HUES64 (cell line): ENCODE measurements at regions not wholly inside any gene's neighbourhood (a gene's known extent, or its start where the extent isn't known, plus 50 kb on each side); places are given as distances from the start of the nearest gene placed in this dataset.

ENCODE experiments used
- H3K27ac ChIP-seq: 2 replicates; pipeline ENCODE4 v1.7.0; 2013; ENCODE audit warnings: low read depth, low read length, inconsistent platforms
- H3K27me3 ChIP-seq: 2 replicates; pipeline ENCODE4 v1.6.1; 2013; ENCODE audit warnings: mild to moderate bottlenecking, low read length; ENCODE audit not compliant: insufficient read depth
- H3K36me3 ChIP-seq: 2 replicates; pipeline ENCODE4 v1.6.1; 2013; ENCODE audit warnings: mild to moderate bottlenecking, low read length; ENCODE audit not compliant: insufficient read depth
- H3K4me1 ChIP-seq: 2 replicates; pipeline ENCODE4 v1.6.1; 2013; ENCODE audit warnings: mild to moderate bottlenecking, low read length, moderate library complexity; ENCODE audit not compliant: insufficient read depth
- H3K4me3 ChIP-seq: 2 replicates; pipeline ENCODE4 v1.5.1; 2013; ENCODE audit warnings: mild to moderate bottlenecking, low read length, moderate library complexity
- H3K9ac ChIP-seq: 2 replicates; pipeline ENCODE4 v1.6.1; 2013; ENCODE audit warnings: mild to moderate bottlenecking, low read depth, low read length
- H3K9me3 ChIP-seq: 2 replicates; pipeline ENCODE4 v1.6.1; 2013; ENCODE audit warnings: low read depth, low read length; ENCODE audit not compliant: insufficient read depth
- WGBS: fragments of 150-250, 120-280 bp; methylation state at CpG from one replicate; pipeline ENCODE4 v1.1.7; 2013; ENCODE audit warnings: missing lambda C conversion rate; 5-methylcytosine and 5-hydroxymethylcytosine counted together

DNA sequence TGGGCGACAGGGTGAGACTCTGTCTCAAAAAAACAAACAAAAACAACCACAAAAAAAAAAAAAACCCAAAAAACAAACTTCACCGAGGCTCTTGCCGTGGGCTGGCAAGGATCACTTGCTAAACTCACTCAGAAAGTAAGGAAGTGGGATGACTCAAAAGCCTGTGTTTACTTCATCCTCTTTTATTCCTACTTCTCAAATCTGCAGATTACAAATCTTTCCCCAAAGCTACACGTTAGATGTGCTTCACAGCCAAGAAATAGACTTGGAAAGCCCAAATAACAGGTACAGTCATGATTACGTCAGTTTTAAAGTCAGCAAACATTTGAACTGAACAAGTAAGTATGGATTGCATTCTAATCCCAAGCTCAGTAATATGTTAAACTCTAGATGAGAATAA is 359.3 kb downstream of the ADGRL2 start:
- H3K9ac ChIP-seq = no peak overlapping the region
- H3K4me3 ChIP-seq = no peak overlapping the region
- WGBS = 94% methylated on average over 5 of the region's 5 CpGs
- no peak overlapping the region for H3K27ac ChIP-seq
- H3K27me3 ChIP-seq = peaks cover 5% of the 10 kb centered on the region; the same call in 1 of the 2 replicates
- H3K4me1 ChIP-seq = peaks cover 7% of the 10 kb centered on the region
- H3K36me3 ChIP-seq = no peaks in the 10 kb centered on the region
- no peaks in the 10 kb centered on the region for H3K9me3 ChIP-seq

DNA sequence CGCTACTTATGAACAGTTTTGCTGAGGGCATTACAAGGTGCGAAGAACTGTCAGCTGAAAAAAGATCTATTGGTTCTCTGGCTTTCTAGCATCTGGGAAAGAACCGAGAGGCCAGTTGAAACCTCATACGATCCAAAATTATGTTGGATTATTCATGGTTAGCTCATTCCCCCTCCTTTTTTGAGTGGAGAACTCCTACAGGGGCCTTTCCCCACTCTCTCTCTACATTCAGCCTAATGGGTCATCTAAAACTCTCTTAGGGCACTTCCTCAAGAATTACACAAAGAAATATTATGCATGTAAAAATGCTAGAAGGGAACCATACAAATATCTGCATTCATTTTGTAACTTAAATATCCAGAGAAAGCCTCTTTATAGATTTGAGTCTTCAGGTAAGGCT is 358.2 kb downstream of the ADGRL2 start:
- Histone ChIP-seq H3K27me3 (peaks cover 6% of the 10 kb centered on the region; the same call in 1 of the 2 replicates), H3K4me3 (no peak overlapping the region), H3K36me3 (no peaks in the 10 kb centered on the region), H3K27ac (no peak overlapping the region), H3K9ac (no peak overlapping the region), H3K4me1 (peaks cover 17% of the 10 kb centered on the region), H3K9me3 (no peaks in the 10 kb centered on the region)
- WGBS = 98% methylated on average over 4 of the region's 4 CpGs

DNA sequence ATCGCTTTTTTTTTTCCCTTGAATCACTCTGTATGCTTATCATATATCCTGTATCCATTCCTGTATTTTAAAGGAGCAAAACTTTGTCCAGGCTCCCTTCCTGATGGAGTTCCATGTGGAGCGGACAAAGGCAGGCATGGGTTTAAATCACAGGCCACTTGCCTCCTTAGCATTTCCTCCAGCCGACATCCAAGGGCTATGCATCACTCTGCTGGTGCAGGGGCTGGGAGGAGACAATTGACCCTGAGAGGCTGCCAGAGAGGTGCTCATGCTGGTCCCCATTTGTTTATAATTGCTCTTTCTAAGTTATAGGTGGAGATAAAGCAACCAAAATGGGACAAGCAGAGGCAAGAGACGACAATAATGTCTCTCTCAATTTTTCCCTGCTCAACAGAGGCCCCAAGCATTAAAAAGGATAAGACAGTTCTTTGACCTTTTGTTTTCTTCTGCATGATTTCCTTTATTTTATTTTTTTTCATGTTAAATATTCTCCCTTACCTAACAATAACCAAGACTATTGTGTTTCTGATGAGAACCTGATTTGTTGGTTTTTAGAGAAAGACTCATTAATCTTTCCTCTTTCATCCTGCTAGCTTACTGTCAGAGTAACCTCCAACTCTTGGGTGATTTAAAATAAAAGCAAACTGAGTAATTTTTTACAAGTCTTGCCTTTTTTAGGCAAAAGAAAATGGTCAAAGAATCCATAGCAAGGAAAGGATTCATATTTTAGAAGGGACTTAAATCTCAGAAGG is 353.7 kb downstream of the ADGRL2 start:
- H3K4me1 ChIP-seq = peaks cover 19% of the 10 kb centered on the region
- H3K9me3 ChIP-seq = no peaks in the 10 kb centered on the region
- H3K9ac ChIP-seq = no peak overlapping the region
- WGBS = 62% methylated on average over 4 of the region's 4 CpGs
- peaks cover 6% of the 10 kb centered on the region; the same call in 1 of the 2 replicates for H3K27me3 ChIP-seq
- no peak overlapping the region for H3K27ac ChIP-seq
- H3K4me3 ChIP-seq = no peak overlapping the region
- no peaks in the 10 kb centered on the region for H3K36me3 ChIP-seq

DNA sequence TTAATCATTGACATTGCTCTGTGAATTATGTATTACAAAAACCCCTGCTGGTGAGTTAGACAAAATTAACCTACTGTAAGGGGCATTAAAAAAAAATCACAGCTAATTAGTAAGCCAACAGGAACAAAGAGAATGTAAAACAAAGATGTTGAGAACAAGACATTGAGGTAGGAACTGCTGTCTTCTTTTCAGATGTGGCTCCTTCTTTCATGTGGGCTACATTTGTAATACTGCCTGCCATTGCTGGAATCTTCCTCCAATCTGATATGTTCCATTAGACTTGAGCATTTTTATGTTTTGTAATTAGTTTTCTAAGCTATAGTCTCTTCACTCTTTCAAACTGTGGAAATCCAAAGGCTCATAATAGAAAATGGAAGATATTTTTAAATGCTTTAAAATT is 353.0 kb downstream of the ADGRL2 start:
- peaks cover 19% of the 10 kb centered on the region for H3K4me1 ChIP-seq
- peaks cover 6% of the 10 kb centered on the region; the same call in 1 of the 2 replicates for H3K27me3 ChIP-seq
- no peak overlapping the region for H3K27ac ChIP-seq

DNA sequence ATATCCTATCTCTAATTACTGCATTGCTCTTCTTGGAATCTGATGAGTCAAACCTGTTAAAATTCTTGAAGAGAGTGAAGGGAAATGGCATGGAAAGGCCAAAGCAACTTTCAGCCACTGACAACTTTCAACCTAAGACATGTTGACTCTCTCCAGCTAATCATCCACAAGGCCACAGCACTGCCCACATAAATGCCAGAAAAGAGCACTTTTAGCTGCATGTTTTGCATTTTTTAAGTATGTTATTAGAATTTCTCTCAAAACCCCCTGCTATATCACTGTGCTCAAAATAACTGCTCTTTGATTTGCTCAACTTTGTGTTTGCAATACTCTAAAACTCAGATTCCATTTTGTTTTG is 352.5 kb downstream of the ADGRL2 start:
- peaks cover 19% of the 10 kb centered on the region for H3K4me1 ChIP-seq
- peaks cover 6% of the 10 kb centered on the region; the same call in 1 of the 2 replicates for H3K27me3 ChIP-seq
- H3K36me3 ChIP-seq = no peaks in the 10 kb centered on the region
- H3K9me3 ChIP-seq = no peaks in the 10 kb centered on the region
- H3K4me3 ChIP-seq = no peak overlapping the region
- H3K27ac ChIP-seq = no peak overlapping the region
- H3K9ac ChIP-seq = no peak overlapping the region

More for the DNA sequence above, 353.0 kb downstream of the ADGRL2 start:
- no peaks in the 10 kb centered on the region for H3K36me3 ChIP-seq
- H3K9me3 ChIP-seq = no peaks in the 10 kb centered on the region
- no peak overlapping the region for H3K4me3 ChIP-seq
- H3K9ac ChIP-seq = no peak overlapping the region

DNA sequence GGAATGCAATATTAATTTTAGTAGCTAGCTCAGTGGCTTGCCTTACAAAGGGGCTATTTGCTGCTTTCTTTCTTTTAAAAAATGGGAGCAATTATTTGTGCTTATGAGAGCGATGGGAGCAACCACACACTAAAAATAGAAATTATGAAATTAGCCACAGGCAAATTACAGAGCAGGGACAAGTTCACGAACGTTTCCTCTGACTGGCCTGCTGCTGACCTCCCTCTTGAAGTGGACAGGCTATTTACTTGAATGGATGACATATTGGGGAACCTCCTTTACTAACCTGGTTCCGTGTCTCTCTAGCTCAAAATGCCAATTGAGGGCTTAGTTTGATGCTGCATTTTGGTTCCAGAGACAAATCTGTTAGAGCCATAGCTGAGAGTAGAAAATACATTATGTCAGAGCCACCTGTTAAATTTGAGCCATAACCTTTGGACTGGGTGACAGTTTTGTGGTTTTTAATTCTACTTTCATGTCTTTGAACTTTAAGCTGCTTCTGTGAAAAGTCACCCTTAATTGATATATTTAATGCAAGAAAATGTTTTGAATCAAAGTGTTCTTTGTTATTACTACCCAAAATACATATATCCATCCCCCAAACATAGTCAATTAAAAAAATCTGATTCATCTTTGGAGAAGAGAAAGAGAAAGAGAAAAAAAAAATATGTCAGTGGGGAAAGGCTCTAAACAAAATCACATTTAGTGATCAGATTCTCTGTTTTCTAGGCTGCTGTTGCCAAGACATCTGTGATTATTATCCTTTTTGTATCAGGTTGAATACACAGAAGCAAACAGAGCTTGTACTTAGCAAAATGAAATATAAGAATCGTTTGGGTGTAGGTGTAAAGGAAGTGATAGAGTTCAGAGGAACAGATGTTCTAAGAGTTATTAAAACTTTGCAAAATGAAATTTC is 351.9 kb downstream of the ADGRL2 start:
- no peak overlapping the region for H3K9ac ChIP-seq
- H3K27me3 ChIP-seq = peaks cover 6% of the 10 kb centered on the region; the same call in 1 of the 2 replicates
- WGBS = 96% methylated on average over 5 of the region's 5 CpGs
- H3K36me3 ChIP-seq = no peaks in the 10 kb centered on the region
- no peaks in the 10 kb centered on the region for H3K9me3 ChIP-seq
- peaks cover 19% of the 10 kb centered on the region for H3K4me1 ChIP-seq
- H3K27ac ChIP-seq = no peak overlapping the region
- no peak overlapping the region for H3K4me3 ChIP-seq

DNA sequence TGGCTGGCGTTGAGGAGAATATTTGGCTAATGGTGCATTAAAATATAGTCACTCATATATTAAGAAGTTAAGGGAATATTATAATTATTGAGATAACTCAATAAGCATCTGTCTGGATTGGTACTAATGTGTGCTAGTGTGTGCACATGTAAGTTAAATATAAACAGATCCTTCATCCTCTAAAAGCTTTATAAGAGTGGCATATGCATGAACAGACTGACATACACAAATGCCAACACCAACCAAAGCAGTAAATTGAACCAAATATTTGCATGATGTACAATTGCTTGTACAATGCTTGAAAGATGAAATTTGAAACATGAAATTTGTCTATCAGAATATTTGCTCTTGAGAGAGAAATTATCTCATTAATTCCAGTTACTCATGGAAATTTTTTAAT is 344.9 kb downstream of the ADGRL2 start:
- 100% methylated on average over 1 of the region's 1 CpG for WGBS
- H3K9me3 ChIP-seq = no peaks in the 10 kb centered on the region

DNA sequence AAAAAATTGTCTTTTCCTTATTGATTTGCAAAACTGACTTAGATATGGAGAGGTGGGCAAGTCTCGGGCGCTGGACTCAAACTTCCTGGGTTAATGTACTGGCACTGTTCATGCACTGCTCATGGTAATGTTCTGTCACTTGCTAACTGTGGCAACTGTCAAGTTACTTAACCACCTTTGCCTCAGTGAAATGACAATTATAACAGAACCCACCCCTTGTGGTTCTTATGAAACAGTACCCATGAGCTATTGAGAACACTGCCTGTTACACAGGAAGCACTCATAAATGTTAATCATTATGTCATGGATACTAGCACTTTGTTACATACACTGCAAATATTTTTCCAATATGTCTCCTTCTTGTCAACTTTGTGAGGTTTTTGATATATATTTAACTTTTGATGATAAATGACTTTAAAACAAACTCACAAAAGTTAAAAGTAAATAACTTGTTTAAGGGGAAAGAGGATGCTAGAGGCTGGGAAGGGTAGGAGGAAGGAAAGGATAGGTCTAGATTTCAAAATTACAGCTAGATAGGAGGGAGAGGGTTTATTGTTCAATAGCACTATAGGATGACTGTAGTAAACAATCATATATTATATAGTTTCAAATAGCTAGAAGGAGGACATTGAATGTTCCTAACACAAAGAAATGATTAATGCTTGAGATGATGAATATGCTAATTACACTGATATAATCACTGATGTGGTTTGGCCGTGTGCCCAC is 342.5 kb downstream of the ADGRL2 start:
- Histone ChIP-seq H3K27me3 (no peaks in the 10 kb centered on the region), H3K4me1 (peaks cover 3% of the 10 kb centered on the region), H3K36me3 (no peaks in the 10 kb centered on the region), H3K4me3 (no peak overlapping the region), H3K9me3 (no peaks in the 10 kb centered on the region), H3K9ac (no peak overlapping the region), H3K27ac (no peak overlapping the region)
- 86% methylated on average over 3 of the region's 3 CpGs for WGBS

More for the DNA sequence above, 344.9 kb downstream of the ADGRL2 start:
- no peaks in the 10 kb centered on the region for H3K36me3 ChIP-seq
- no peak overlapping the region for H3K4me3 ChIP-seq
- no peaks in the 10 kb centered on the region for H3K27me3 ChIP-seq
- no peak overlapping the region for H3K27ac ChIP-seq
- peaks cover 3% of the 10 kb centered on the region for H3K4me1 ChIP-seq
- H3K9ac ChIP-seq = no peak overlapping the region

DNA sequence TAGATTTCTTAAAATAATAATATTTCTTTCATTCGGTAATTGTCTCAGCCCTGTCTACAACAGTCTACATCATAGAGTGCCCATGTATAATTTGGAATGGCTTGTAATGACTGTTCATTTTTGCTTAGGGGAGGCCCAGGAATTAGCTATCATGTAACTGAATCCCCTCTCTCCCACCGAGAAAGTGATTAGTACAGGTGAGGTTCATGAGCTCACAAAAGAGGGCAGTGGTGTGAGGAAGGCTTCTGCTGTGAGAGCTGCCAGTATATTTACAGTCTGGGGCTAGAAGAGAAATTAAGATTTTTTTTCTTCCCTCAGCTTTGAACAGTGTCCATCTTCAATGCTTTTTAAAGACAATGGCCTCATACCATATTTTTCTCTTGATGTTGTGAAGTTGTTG is 340.7 kb downstream of the ADGRL2 start:
- Histone ChIP-seq H3K4me1 (peaks cover 3% of the 10 kb centered on the region), H3K4me3 (no peak overlapping the region), H3K9ac (no peak overlapping the region), H3K36me3 (no peaks in the 10 kb centered on the region), H3K27me3 (no peaks in the 10 kb centered on the region), H3K27ac (no peak overlapping the region), H3K9me3 (no peaks in the 10 kb centered on the region)
- WGBS = no CpG with 5 or more reads among the region's 2 CpGs

DNA sequence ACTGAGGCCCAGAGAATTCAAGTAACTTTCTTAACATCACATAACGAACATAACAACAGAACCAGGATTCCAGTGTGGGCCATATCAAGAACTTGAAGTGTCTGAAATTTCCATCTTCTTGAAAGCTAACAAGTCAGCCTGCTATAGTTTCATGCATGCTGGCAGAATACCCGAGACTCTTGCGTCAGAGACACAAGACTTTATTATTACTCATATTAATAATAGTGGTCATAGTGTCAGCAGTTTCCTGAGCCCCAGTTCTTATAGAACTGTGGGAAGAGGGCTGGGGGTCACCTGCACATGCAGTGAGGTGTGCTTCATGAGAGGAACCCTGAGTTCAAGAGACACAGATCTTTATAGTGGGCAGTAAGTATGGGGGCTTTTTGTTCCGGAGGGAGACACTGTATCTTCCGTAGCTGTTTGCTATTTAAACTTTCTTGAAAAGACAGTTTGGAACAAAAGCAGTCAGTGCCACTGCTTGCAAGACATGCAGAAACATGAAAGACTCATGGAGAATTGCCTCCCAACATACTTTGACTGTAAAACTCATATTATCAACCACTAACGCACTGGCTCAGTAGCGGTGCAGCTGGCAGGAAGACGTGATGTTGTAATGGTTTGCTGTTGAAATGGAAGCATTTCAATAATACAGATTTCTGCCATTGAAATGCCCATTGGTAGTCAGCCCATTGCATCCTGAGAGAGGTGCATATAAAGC is 339.2 kb downstream of the ADGRL2 start:
- no peak overlapping the region for H3K9ac ChIP-seq
- H3K36me3 ChIP-seq = no peaks in the 10 kb centered on the region
- H3K4me1 ChIP-seq = peaks cover 3% of the 10 kb centered on the region
- H3K9me3 ChIP-seq = no peaks in the 10 kb centered on the region
- H3K4me3 ChIP-seq = no peak overlapping the region
- no peaks in the 10 kb centered on the region for H3K27me3 ChIP-seq
- 97% methylated on average over 5 of the region's 8 CpGs for WGBS
- no peak overlapping the region for H3K27ac ChIP-seq
